Activated CD4-positive, alpha-beta T cell treated with anti-CD3 and anti-CD28 coated beads, Interleukin-2, amount 10 ng/mL, durations not matched to agents 7 days and 5 days (primary cell): ENCODE measurements at regions not wholly inside any gene's neighbourhood (a gene's known extent, or its start where the extent isn't known, plus 50 kb on each side); places are given as distances from the start of the nearest gene placed in this dataset.

Experiments used
- CTCF ChIA-PET: fragments of 350-600 bp; sonication (Branson Sonifier 250); formaldehyde crosslinking; loops from one replicate; lab custom pipeline; 2021; ENCODE audit warnings: antibody characterized with exemption; lab: Charles Lee
- POLR2A ChIA-PET: fragments of 350-600 bp; sonication (Branson Sonifier 250); formaldehyde crosslinking; loops from one replicate; lab custom pipeline; 2021; ENCODE audit warnings: antibody characterized with exemption; lab: Charles Lee
- DNase-seq: peaks from one replicate; pipeline ENCODE4 v3.0.0-alpha.2; 2020
- H3K27ac Mint-ChIP-seq: one replicate; pipeline ENCODE4 v1.8.0; 2021; ENCODE audit warnings: mild to moderate bottlenecking, moderate library complexity, mixed read lengths
- H3K27me3 Mint-ChIP-seq: one replicate; pipeline ENCODE4 v1.8.0; 2021; ENCODE audit warnings: mixed read lengths
- H3K36me3 Mint-ChIP-seq: one replicate; pipeline ENCODE4 v1.8.0; 2021; ENCODE audit warnings: low read depth, mixed read lengths
- H3K4me1 Mint-ChIP-seq: one replicate; pipeline ENCODE4 v1.8.0; 2021; ENCODE audit warnings: mixed read lengths
- H3K4me3 Mint-ChIP-seq: one replicate; pipeline ENCODE4 v1.8.0; 2021; ENCODE audit warnings: mild to moderate bottlenecking, moderate library complexity, mixed read lengths
- H3K9me3 Mint-ChIP-seq: one replicate; pipeline ENCODE4 v1.8.0; 2021; ENCODE audit warnings: mixed read lengths

DNA sequence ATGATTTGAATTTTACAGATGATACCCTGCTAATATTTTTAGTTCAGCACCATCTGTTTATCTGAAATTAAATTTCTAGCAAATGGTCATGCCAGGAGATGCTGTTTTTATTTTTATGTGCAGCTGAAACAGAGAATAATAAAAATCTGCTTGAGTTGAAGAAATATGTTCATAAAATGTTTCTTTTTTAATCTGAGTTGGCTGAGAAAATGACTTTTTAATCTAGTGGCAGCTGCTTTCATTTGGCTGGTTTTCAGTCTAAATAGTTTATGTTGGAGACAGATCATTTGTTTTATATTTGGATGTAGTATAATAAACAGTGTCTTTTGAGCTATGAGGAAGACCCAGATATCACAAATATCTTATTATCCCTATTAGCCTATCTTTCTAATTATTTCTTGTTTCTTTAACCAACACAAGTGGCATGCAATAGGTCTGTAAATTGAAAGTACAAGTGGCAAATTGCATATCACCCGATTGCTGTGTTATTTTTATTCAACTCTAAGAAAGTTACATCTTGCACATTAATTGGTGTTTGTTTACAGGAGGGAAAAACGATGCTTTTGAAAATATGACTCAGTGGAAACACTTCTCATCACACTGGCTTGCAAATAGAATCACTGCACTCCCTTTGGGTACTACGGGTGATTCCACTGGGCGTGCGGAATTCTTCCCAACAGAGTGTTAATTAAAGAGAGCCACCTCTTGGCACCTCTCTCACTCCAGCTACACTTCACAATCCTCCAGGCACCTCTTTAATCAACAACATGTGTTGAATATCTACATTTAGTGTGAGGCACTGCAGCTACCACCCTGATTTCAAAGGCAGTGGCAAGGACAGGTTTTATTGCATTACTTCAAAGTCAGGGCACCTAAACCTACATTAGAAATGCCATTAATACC lies 51.7 kb upstream of the AP1S2 start:
- H3K4me1 Mint-ChIP-seq: no peaks in the 10 kb centered on the region
- H3K27ac Mint-ChIP-seq: no peak overlapping the region
- ChIA-PET CTCF (no interaction called here), POLR2A (interaction anchor here (0.6 kb wide), 1 partner anchor 19 kb away, joined by 3 read pairs; no protein-coding TSS in a partner anchor)
- H3K4me3 Mint-ChIP-seq: no peak overlapping the region
- DNase-seq: no peak
- H3K27me3 Mint-ChIP-seq: no peaks in the 10 kb centered on the region
- H3K9me3 Mint-ChIP-seq: peaks cover 2% of the 10 kb centered on the region
- H3K36me3 Mint-ChIP-seq: no peaks in the 10 kb centered on the region
